Nephron (organoid): ENCODE measurements at regions not wholly inside any gene's neighbourhood (a gene's known extent, or its start where the extent isn't known, plus 50 kb on each side); places are given as distances from the start of the nearest gene placed in this dataset.
"Not testable (repeated sequence)": the region's sequence is repeated elsewhere in the genome, so short reads cannot be mapped to it uniquely, and the experiment has no call there.

Experiments used
- H3K27ac Mint-ChIP-seq, 3 experiments: 2 replicates each; pipeline ENCODE4 v1.8.0; 2020; ENCODE audit warnings: mixed read lengths in 3 of 3, mild to moderate bottlenecking in 2 of 3, moderate library complexity in 1 of 3
- H3K27me3 Mint-ChIP-seq: 2 replicates; pipeline ENCODE4 v1.8.0; 2021; ENCODE audit warnings: low read depth, mild to moderate bottlenecking, moderate library complexity, mixed read lengths
- H3K36me3 Mint-ChIP-seq: 2 replicates; pipeline ENCODE4 v1.8.0; 2020; ENCODE audit warnings: low read depth, mixed read lengths
- H3K4me1 Mint-ChIP-seq: 2 replicates; pipeline ENCODE4 v1.8.0; 2020; ENCODE audit warnings: mixed read lengths
- H3K4me3 Mint-ChIP-seq, 3 experiments: 2 replicates each; pipeline ENCODE4 v1.8.0; 2020; ENCODE audit warnings: mild to moderate bottlenecking in 3 of 3, mixed read lengths in 3 of 3, moderate library complexity in 2 of 3
- H3K9me3 Mint-ChIP-seq: 2 replicates; pipeline ENCODE4 v1.8.0; 2020; ENCODE audit warnings: mixed read lengths
- TF ChIP-seq, protein P1 (sequence below), 3 experiments: fragments of 200-600 bp; sonication (generic); IDR thresholded peaks; one replicate each; pipeline ENCODE4 v1.5.0; 2021; ENCODE audit warnings: antibody characterized with exemption in 3 of 3; ENCODE audit not compliant: unreplicated experiment in 3 of 3

DNA sequence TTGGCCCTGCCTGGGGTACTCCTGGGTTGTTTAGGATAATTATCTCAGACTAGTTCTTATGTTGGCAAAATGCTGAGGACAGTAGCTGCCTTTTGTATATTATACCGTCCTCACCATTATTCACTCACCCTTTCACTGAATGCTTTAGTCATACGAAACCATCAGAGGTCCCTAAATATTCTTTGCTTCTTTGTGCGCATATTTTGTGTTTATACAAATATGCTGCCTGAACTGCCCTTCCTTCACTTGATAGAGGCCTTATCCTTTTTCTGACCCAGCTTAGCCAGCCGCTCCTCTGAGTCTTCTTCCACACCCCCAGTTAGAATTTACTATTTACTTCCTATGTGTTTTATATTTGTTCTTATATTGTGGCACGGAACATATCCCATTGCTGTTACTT is 70.2 kb upstream of the OSBPL3 start:
- H3K27ac Mint-ChIP-seq: no peak overlapping the region
- TF ChIP-seq, protein P1, sequence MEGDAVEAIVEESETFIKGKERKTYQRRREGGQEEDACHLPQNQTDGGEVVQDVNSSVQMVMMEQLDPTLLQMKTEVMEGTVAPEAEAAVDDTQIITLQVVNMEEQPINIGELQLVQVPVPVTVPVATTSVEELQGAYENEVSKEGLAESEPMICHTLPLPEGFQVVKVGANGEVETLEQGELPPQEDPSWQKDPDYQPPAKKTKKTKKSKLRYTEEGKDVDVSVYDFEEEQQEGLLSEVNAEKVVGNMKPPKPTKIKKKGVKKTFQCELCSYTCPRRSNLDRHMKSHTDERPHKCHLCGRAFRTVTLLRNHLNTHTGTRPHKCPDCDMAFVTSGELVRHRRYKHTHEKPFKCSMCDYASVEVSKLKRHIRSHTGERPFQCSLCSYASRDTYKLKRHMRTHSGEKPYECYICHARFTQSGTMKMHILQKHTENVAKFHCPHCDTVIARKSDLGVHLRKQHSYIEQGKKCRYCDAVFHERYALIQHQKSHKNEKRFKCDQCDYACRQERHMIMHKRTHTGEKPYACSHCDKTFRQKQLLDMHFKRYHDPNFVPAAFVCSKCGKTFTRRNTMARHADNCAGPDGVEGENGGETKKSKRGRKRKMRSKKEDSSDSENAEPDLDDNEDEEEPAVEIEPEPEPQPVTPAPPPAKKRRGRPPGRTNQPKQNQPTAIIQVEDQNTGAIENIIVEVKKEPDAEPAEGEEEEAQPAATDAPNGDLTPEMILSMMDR (IDR thresholded peaks at IDR 0.05; ENCODE audit: unreplicated experiment in 3 of 3): no peak
- H3K27me3 Mint-ChIP-seq: no peaks in the 10 kb centered on the region
- H3K4me3 Mint-ChIP-seq: no peak overlapping the region
- H3K4me1 Mint-ChIP-seq: no peaks in the 10 kb centered on the region
- peaks cover 4% of the 10 kb centered on the region for H3K9me3 Mint-ChIP-seq
- no peaks in the 10 kb centered on the region for H3K36me3 Mint-ChIP-seq

DNA sequence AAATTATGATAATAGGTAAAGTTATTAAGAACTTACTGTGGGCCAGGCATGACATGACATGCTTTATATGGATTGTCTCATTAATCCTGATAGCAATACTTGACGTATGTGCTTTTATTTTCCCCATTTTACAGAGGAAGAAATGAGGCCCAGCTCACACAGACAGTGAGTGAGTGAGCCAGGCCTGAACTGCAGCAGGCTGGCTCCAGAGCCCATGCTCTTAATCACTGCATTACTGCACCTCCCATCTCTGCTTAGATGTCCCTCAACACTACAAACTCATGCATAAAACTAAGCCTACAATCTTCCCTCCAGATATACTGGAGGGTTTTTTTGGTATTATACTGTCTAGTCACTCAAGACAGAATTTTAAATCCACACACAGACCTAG is 68.5 kb upstream of the OSBPL3 start:
- Mint-ChIP-seq H3K4me1 (no peaks in the 10 kb centered on the region), H3K27me3 (no peaks in the 10 kb centered on the region)
- TF ChIP-seq, protein P1 (IDR thresholded peaks at IDR 0.05; ENCODE audit: unreplicated experiment in 3 of 3): no peak

DNA sequence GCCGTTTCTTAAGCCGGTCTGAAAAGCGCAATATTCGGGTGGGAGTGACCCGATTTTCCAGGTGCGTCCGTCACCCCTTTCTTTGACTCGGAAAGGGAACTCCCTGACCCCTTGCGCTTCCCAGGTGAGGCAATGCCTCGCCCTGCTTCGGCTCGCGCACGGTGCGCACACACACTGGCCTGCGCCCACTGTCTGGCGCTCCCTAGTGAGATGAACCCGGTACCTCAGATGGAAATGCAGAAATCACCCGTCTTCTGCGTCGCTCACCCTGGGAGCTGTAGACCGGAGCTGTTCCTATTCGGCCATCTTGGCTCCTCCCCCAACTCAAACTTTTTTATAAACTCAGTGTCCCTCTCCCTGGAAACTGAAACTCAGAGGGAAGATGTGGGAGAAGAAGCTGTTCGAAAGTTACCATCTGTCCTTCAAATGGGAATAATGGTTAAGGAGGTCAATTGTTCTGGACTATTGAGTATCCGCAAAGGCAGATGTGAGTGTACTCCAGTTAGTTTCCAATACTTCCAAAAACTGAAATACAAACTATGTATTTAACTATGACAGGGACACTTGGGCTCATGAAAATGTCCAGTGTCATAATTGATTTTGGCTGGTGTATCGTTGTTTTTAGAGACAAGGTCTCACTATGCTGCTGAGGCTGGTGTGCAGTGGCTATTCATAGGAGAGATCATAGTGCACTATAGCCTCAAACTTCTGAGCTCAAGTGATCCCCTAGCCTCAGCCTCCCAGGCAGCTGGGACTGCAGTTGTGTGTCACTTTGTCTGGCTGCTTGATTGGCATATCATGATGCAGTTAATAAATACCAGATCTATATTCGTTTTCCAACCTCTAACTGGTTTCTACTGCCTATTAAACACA is 67.8 kb upstream of the OSBPL3 start:
- peak overlapping the region; percentile 45 to 55 (median 46) for H3K4me3 Mint-ChIP-seq
- not testable (repeated sequence) for H3K9me3 Mint-ChIP-seq, H3K27ac Mint-ChIP-seq, H3K27me3 Mint-ChIP-seq, H3K36me3 Mint-ChIP-seq, H3K4me1 Mint-ChIP-seq

More for the DNA sequence above, 68.5 kb upstream of the OSBPL3 start:
- Mint-ChIP-seq H3K27ac (no peak overlapping the region), H3K4me3 (no peak overlapping the region), H3K9me3 (peaks cover 4% of the 10 kb centered on the region), H3K36me3 (no peaks in the 10 kb centered on the region)

DNA sequence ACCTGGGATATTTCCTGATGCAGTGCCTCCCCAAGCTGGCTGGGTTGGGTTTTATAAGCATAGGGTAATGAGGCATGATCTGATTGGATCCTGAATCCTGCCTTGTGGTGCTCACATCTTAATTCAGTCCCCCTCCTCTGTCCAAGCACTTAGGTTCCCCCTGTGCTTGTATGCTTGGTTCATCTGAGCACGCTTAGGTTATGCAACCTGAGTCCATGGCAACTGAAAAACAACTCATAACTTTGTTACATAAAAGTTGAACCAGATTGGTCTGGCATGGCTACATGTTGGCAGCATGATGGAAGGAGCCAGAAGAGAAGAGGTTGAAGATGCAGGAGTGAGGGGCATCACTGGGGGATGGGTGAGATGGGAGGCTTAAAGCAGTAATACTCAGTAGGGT is 57.3 kb upstream of the OSBPL3 start:
- Mint-ChIP-seq H3K4me1 (no peaks in the 10 kb centered on the region), H3K27me3 (no peaks in the 10 kb centered on the region), H3K9me3 (peaks cover 11% of the 10 kb centered on the region), H3K27ac (no peak overlapping the region), H3K36me3 (no peaks in the 10 kb centered on the region), H3K4me3 (no peak overlapping the region)
- TF ChIP-seq, protein P1 (IDR thresholded peaks at IDR 0.05; ENCODE audit: unreplicated experiment in 3 of 3): no peak

DNA sequence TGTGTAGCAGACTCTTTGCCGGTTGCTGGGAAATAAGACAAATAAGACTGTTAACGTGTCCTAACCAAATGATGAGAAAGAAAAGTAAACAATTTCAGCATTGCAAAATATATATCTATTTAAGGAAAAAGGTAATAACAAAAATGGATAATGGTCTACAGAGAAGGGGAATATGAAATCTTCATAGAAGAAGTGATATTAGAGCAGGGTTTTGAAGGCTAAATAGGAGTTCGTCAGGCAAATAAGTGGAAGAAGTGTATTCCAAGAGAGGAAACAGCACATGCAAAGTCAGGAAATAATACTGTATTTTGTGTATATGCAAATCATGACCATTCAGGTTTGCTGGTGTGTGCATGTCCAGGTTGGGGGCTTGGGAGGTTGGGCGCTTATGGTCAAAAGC is 55.3 kb upstream of the OSBPL3 start:
- H3K9me3 Mint-ChIP-seq: peaks cover 5% of the 10 kb centered on the region
- TF ChIP-seq, protein P1 (IDR thresholded peaks at IDR 0.05; ENCODE audit: unreplicated experiment in 3 of 3): no peak
- H3K4me1 Mint-ChIP-seq: no peaks in the 10 kb centered on the region
- no peaks in the 10 kb centered on the region for H3K36me3 Mint-ChIP-seq
- H3K4me3 Mint-ChIP-seq: no peak overlapping the region
- no peaks in the 10 kb centered on the region for H3K27me3 Mint-ChIP-seq
- H3K27ac Mint-ChIP-seq: no peak overlapping the region

DNA sequence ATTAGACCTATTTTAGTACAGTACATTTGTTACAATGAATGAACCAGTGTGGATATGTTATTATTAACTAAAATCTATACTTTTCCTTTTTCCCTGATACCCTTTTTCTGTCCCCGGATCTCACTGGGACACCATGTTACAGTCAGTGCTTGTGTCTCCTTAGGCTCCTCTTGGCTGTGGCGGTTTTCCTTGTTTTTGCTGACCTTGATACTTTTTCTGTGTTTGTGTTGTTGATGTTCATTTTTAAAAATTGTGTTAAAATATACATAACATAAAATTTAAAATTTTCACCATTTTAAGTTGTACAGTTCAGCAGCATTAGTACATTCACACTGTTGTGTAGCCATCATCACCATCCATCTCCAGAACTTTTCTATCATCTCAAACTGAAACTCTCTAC is 54.2 kb upstream of the OSBPL3 start:
- H3K9me3 Mint-ChIP-seq: peaks cover 5% of the 10 kb centered on the region
- H3K4me3 Mint-ChIP-seq: no peak overlapping the region
- H3K27ac Mint-ChIP-seq: no peak overlapping the region
- H3K36me3 Mint-ChIP-seq: no peaks in the 10 kb centered on the region
- H3K4me1 Mint-ChIP-seq: no peaks in the 10 kb centered on the region
- no peaks in the 10 kb centered on the region for H3K27me3 Mint-ChIP-seq
- TF ChIP-seq, protein P1 (IDR thresholded peaks at IDR 0.05; ENCODE audit: unreplicated experiment in 3 of 3): no peak
